Smooth muscle cell of the brain vasculature (primary cell): ENCODE measurements at regions not wholly inside any gene's neighbourhood (a gene's known extent, or its start where the extent isn't known, plus 50 kb on each side); places are given as distances from the start of the nearest gene placed in this dataset.

Experiments used
- DNase-seq: peaks from one replicate; pipeline ENCODE4 v3.0.0-alpha.2; 2012; ENCODE audit warnings: low read depth, low spot score

DNA sequence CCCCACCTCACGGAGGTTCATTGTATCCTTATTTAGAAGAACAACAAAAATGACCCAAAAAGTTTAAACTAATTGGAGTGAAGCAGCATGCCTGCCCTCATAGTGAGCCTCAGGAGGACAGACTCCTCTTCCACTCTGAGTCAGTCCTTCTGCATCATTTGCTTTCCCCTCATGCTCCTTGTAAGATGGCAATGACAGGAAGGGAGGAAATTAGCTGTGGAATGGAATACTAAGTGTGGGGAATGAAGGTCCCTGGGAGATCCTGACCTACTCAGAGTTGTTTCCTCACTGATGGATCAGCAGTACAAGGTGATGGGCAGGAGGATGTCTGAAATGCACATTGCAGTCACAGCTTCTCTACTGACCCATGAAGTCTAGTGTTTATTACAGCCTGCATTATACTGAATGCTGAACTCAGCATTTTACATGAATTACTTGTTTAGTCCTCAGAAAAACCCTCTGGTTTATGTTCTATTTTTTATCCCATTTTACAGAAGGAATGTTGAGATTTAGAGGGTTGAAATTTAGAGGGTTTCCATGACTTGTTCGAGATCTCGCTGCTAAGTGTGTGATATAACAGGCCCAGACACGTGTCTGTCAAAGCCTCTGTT is 212.0 kb upstream of the PCSK2 start:
- DNase-seq, result no peak

- DNase-seq, result no peak
Measured at GRCh38 chr20:17017232-17017631, 209.6 kb upstream of the PCSK2 start.

DNA sequence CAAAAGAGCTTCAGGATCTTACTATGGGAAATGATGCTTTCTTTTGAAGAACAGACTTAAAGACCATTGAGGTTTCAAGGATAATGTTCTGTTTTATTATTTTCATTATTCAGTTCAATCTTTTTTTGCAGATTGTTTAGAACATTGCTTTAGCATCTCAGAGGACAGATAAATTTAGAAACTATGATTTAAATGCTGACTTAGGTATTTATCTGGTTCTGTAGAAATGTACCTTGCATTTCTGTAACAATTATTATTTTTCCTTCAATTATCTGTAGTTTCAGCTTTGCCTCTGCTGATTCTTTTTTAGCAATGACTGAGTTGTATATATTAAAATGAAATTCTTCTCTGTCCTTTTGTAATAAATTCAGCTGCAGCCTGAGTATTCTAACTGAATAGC is 205.4 kb upstream of the PCSK2 start:
- DNase-seq, result no peak

- no peak for DNase-seq
Measured at GRCh38 chr20:17023036-17023435, 203.8 kb upstream of the PCSK2 start.

GRCh38 chr20:17023806-17024205 is 203.0 kb upstream of the PCSK2 start:
- no peak for DNase-seq

DNA sequence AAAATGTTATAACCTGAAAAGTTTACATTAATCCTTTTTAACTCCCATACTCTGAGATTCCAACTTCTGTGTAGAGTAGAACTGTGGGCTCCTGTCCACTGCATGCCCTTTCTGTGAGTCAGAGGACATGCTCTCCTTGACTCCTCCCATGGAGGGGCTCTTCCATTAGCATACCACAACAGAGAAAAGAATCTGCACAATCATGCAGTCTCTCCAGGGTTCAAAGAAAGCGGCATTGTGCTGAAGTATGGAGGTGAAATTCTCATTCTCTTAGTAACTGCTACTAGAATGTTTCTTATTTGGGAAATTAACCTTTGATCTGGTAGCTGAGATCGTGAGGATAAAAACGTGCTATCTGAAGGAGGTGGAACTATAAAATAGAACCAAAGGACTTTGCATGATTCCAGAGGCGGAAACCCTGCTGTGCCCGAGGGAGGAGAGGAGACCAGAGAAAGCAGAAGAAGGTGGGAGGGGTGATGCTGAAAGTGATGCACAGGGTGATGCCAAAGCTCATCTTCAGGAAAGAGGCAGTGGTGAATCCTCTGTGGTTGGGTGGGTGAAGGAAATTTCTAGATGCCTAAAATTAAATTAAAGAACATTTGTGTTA is 202.2 kb upstream of the PCSK2 start:
- DNase-seq, result no peak

DNA sequence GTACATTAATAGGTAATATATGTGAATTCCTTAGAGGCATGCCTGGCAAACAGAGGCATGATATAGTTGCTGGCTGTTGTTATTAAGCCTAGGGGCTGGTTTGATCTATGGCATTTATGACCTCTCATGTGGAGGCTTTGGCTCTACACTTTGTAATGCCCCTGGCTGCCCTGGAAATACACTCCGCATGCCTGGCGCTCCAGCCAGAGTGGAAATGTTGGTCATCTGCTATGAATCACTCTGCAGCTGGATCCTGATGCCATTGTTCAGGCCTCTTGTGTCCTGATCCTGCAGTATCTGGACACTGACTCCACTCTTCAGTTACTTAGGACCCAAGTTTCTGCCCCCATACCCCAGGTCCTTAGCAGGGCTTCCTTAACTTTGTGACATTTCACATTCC is 200.5 kb upstream of the PCSK2 start:
- DNase-seq, result no peak

GRCh38 chr20:17029698-17030097 is 197.1 kb upstream of the PCSK2 start:
- DNase-seq, result no peak

- DNase-seq, result no peak
Measured at GRCh38 chr20:17036541-17036940, 190.3 kb upstream of the PCSK2 start.

DNA sequence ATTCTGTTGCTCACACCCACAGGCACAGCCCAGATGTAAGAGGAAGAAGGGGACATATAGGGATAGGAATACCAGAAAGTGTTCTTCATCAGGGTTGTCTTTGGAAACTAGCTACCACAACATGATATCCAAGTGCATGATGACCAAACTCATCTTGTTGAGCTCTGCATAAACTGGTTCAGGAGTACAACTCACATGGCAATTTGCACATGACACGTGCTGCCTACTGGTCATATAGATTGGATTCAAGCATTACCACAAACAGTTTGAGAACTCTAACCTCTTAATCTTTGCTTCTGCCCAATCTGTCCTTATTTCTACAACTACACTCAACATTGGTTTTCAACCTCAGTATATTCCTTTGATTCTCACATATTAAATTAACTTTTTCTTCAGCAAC is 184.7 kb upstream of the PCSK2 start:
- DNase-seq, result no peak

GRCh38 chr20:17043323-17043722 is 183.5 kb upstream of the PCSK2 start:
- DNase-seq, result no peak

- no peak for DNase-seq
Measured at GRCh38 chr20:17044891-17045290, 181.9 kb upstream of the PCSK2 start.

GRCh38 chr20:17059465-17059864 is 167.4 kb upstream of the PCSK2 start:
- DNase-seq, result no peak

GRCh38 chr20:17061715-17062114 is 165.1 kb upstream of the PCSK2 start:
- DNase-seq, result no peak

GRCh38 chr20:17062712-17063111 is 164.1 kb upstream of the PCSK2 start:
- no peak for DNase-seq

DNA sequence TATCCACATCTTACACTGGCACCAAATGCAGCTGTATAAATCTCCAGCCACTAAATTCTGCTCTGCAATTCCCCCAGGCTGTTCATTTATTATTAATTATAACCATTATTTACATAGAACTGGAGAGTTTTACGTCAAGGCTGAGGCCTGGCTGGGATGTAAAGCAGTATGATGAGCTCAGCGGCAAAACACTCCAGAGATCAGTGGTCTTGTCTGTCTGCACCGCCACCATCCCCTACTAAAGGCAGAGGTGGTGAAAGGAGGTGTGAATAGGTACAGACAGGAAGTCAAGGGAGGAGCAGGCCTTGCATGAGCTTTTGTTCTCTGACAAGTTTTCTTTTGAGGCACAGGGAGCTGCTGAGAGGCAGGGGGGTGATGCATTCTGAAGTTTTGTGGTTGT is 159.9 kb upstream of the PCSK2 start:
- no peak for DNase-seq

GRCh38 chr20:17068084-17068711 is 158.6 kb upstream of the PCSK2 start:
- DNase-seq, result no peak

GRCh38 chr20:17077030-17077429 is 149.8 kb upstream of the PCSK2 start:
- no peak for DNase-seq

GRCh38 chr20:17083738-17084137 is 143.1 kb upstream of the PCSK2 start:
- no peak for DNase-seq

GRCh38 chr20:17084909-17085308 is 141.9 kb upstream of the PCSK2 start:
- no peak for DNase-seq

DNA sequence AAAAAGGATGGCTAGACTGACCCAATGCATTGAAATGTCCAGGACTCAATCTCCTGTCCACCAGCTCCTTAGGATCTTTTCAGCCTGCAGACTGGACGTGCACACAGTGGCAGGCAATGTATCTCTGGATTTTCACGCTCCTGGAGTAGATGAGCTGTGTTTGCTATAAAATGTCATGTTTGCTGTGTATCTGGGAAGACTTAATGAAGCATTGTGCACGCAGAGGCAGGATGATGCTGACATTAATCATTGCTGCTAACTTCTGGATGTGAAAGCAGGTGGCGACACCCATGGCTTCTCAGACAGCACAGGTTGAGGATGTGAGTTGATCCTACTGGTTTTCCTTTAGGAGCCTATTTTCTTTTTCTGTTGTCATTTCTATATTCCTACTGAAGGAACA is 133.1 kb upstream of the PCSK2 start:
- no peak for DNase-seq

- no peak for DNase-seq
Measured at GRCh38 chr20:17097603-17098002, 129.2 kb upstream of the PCSK2 start.

- no peak for DNase-seq
Measured at GRCh38 chr20:17100506-17100905, 126.3 kb upstream of the PCSK2 start.
